Common myeloid progenitor, CD34-positive (primary cell): ENCODE measurements at regions not wholly inside any gene's neighbourhood (a gene's known extent, or its start where the extent isn't known, plus 50 kb on each side); places are given as distances from the start of the nearest gene placed in this dataset.

ENCODE experiments used
- CTCF ChIA-PET: fragments of 350-600 bp; sonication (Branson Sonifier 250); formaldehyde crosslinking; loops from one replicate; lab custom pipeline; 2021; ENCODE audit warnings: antibody characterized with exemption; lab: Charles Lee
- POLR2A ChIA-PET: fragments of 350-600 bp; sonication (Branson Sonifier 250); formaldehyde crosslinking; loops from one replicate; lab custom pipeline; 2021; ENCODE audit warnings: antibody characterized with exemption; lab: Charles Lee
- DNase-seq, 3 donors: peaks; one replicate each; pipeline versions ENCODE4 v3.0.0 to v3.0.0-alpha.2; 2013
- H3K27ac ChIP-seq, 2 experiments: 1 replicate in 1 of 2; 2 replicates in 1 of 2; pipeline ENCODE4 v1.7.0; 2013; ENCODE audit warnings: inconsistent platforms in 2 of 2, low read length in 2 of 2, mild to moderate bottlenecking in 2 of 2, low read depth in 1 of 2, moderate library complexity in 1 of 2; ENCODE audit not compliant: severe bottlenecking in 2 of 2, insufficient read depth in 1 of 2, poor library complexity in 1 of 2
- H3K27me3 ChIP-seq, 5 experiments: replicated peaks in 2 of 5; 1 replicate in 3 of 5; 2 replicates in 2 of 5; pipeline versions ENCODE4 v1.6.1 to v1.7.0; 2013; ENCODE audit warnings: low read length in 4 of 5, mild to moderate bottlenecking in 2 of 5, moderate library complexity in 2 of 5, inconsistent platforms in 1 of 5; ENCODE audit not compliant: insufficient read depth in 5 of 5, control insufficient read depth in 4 of 5
- H3K36me3 ChIP-seq, 4 experiments: 1 replicate in 2 of 4; 2 replicates in 2 of 4; pipeline versions ENCODE4 v1.6.1 to v1.7.0; 2013; ENCODE audit warnings: low read length in 3 of 4, control low read depth in 1 of 4, mild to moderate bottlenecking in 1 of 4; ENCODE audit not compliant: control insufficient read depth in 4 of 4, insufficient read depth in 4 of 4
- H3K4me1 ChIP-seq, 4 experiments: 1 replicate in 3 of 4; 2 replicates in 1 of 4; pipeline versions ENCODE4 v1.6.1 to v1.7.1; 2013; ENCODE audit warnings: low read length in 3 of 4, mild to moderate bottlenecking in 3 of 4, control low read depth in 1 of 4, inconsistent platforms in 1 of 4, moderate library complexity in 1 of 4; ENCODE audit not compliant: control insufficient read depth in 4 of 4, insufficient read depth in 4 of 4; ENCODE audit errors: control extremely low read depth in 1 of 4
- H3K4me3 ChIP-seq, 7 experiments: 1 replicate in 4 of 7; 2 replicates in 3 of 7; pipeline versions ENCODE4 v1.5.1 to v1.7.0; 2013; ENCODE audit warnings: mild to moderate bottlenecking in 7 of 7, low read length in 6 of 7, moderate library complexity in 6 of 7, inconsistent platforms in 2 of 7, low read depth in 2 of 7, control low read depth in 1 of 7; ENCODE audit not compliant: insufficient read depth in 4 of 7, control insufficient read depth in 1 of 7; ENCODE audit errors: extremely low read depth in 1 of 7
- H3K9me3 ChIP-seq, 5 experiments: 1 replicate in 4 of 5; 2 replicates in 1 of 5; pipeline versions ENCODE4 v1.6.1 to v1.7.1; 2013; ENCODE audit warnings: low read length in 4 of 5, mild to moderate bottlenecking in 2 of 5, inconsistent platforms in 1 of 5, low read depth in 1 of 5, moderate library complexity in 1 of 5; ENCODE audit not compliant: control insufficient read depth in 4 of 5, insufficient read depth in 2 of 5; ENCODE audit errors: control extremely low read depth in 1 of 5
- WGBS: methylation state at CpG from one replicate; pipeline ENCODE4 v1.1.5; 2013; ENCODE audit not compliant: insufficient coverage; 5-methylcytosine and 5-hydroxymethylcytosine counted together

DNA sequence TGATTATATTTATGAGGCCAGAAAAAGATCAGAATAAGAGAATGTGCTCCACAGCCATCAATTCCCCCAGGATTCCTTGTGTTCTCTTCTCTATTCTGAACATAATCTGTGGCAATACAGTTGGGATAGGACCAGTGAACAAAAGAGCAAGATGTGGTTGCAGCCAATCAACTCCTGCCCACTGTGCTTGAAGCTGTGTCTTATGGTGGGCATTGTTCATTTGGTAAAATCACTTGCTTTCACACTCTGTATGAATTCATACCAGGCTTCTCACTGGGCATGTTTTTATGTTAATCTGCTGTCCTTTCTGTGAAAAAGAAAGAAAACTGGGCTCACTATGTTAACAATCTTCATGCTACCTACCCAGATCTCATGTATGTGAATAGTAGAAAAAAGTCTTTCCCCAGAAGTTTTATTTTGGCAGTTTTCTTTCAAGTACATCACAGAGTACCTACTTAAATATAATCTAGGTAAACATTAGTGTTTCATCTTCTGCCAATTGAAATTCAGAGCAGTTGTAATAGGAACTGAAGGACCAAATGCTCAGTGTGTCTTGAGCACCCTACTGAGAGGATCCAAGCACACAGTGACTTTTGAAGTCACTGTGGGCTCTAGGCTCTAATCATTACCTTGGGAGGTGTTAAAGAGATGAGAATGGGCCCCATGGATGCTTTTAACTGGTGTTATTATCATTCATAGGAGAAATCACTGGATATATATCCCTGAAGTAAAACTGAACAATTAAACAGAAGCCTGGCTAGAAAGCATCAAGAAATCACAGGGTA, 429.2 kb upstream of the TRAM1L1 start:
- Histone ChIP-seq H3K4me1 (no peaks in the 10 kb centered on the region), H3K36me3 (no peaks in the 10 kb centered on the region), H3K27ac (no peak overlapping the region), H3K27me3 (no peaks in the 10 kb centered on the region), H3K9me3 (peaks cover 0 to 1% (median 0%) of the 10 kb centered on the region in 5 experiments), H3K4me3 (no peak overlapping the region)
- ChIA-PET POLR2A (no interaction called here), CTCF (no interaction called here)
- no peak for DNase-seq

DNA sequence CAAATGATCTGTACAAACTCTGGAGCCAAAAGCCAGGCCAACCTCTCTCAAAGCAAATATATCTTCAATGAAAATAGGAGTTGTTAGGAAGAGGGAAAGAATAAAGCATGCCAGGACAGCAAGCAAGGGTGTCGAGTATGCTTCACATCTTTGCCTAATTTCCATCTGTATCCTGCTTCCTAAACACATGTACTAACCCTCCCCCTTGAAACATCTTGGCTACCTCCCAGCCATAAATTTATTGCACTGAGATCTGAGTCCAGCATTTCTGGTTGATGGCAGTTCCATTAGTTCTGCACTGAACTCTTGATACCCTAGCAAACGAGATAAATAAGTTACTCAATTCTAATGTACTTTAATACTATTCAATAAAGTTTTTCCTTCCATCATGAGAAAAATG, 430.5 kb upstream of the TRAM1L1 start:
- Histone ChIP-seq H3K27me3 (no peaks in the 10 kb centered on the region), H3K4me3 (no peak overlapping the region), H3K36me3 (no peaks in the 10 kb centered on the region), H3K9me3 (peaks cover 0 to 1% (median 0%) of the 10 kb centered on the region in 5 experiments), H3K4me1 (no peaks in the 10 kb centered on the region), H3K27ac (no peak overlapping the region)
- DNase-seq, result no peak
- CTCF ChIA-PET, result no interaction called here
- WGBS, result 33% methylated on average over 1 of the region's 2 CpGs
- POLR2A ChIA-PET, result no interaction called here

DNA sequence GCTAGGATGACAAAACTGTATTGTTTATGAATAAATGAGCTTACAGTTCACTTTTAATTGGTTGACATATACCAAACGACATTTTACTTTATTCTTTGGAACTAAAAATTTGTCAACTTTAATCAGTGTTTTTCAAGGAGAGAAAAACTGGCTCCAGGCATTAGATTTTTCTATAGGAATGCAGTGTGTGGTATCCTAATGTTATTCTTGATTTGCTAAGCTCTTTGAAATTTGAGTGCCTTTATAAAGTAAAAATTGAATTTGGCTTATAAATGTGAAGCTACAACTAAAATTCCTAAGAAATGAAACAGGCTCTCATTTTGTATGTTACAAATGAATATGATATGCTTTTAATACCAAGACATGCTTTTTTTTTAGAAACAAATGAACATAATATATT, 442.2 kb upstream of the TRAM1L1 start:
- Histone ChIP-seq H3K36me3 (no peaks in the 10 kb centered on the region), H3K27ac (no peak overlapping the region), H3K9me3 (no peaks in the 10 kb centered on the region), H3K4me1 (no peaks in the 10 kb centered on the region), H3K27me3 (no peaks in the 10 kb centered on the region), H3K4me3 (no peak overlapping the region)
- ChIA-PET POLR2A (no interaction called here), CTCF (interaction anchor here (0.6 to 1.2 kb wide), 4 partner anchors 9 to 1168 kb away, joined by 3 read pairs; no protein-coding TSS in a partner anchor)
- WGBS, result no CpG with 5 or more reads among the region's 1 CpG
- no peak for DNase-seq

DNA sequence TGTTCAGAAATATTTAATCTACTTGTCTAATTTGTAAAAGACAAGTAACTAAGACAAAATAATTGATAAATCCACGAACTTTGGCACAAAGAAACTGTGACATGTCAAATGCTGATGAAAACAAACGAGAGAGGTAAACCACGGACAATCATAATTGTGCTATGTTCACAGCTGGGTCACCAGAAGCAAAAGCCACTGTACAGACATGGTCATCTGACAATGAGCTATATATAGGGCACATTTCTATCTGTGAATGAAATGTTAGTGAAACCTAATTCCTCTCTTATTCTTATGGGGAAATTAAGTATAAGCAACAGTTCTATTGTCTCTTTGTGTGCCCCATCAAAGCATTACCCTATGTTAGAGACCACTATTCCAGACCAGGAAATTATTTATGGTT, 444.0 kb upstream of the TRAM1L1 start:
- H3K27ac ChIP-seq, result no peak overlapping the region
- no peaks in the 10 kb centered on the region for H3K27me3 ChIP-seq
- no peaks in the 10 kb centered on the region for H3K4me1 ChIP-seq
- WGBS, result 90% methylated on average over 3 of the region's 3 CpGs
- H3K36me3 ChIP-seq, result no peaks in the 10 kb centered on the region
- H3K4me3 ChIP-seq, result no peak overlapping the region
- POLR2A ChIA-PET, result interaction anchor here (0.7 kb wide), 1 partner anchor 199 kb away, joined by 3 read pairs; no protein-coding TSS in a partner anchor
- no peak for DNase-seq
- H3K9me3 ChIP-seq, result no peaks in the 10 kb centered on the region
- CTCF ChIA-PET, result no interaction called here

DNA sequence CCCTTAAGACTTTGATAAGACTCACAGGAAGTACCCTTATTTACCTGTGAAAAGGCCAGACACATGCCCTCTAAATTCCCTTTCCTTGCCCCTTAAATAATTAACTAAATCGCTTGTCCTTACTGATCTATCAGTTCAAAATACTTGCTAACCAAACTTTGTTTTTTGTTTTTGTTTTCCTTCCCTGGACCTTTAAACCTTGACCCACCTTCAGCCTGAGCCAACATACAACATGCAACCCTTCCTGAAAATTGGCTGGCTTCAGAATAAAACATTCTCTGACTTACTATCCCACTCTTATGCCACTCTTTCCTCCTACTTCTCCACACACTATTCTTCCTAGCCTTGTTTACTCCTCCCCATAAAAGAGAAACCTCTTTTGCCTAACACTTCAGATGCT, 448.1 kb upstream of the TRAM1L1 start:
- Histone ChIP-seq H3K27ac (no peak overlapping the region), H3K4me1 (no peaks in the 10 kb centered on the region), H3K4me3 (no peak overlapping the region), H3K36me3 (no peaks in the 10 kb centered on the region), H3K27me3 (no peaks in the 10 kb centered on the region), H3K9me3 (no peaks in the 10 kb centered on the region)
- ChIA-PET CTCF (interaction anchor here (0.8 kb wide), 1 partner anchor 8 kb away, joined by 3 read pairs; no protein-coding TSS in a partner anchor), POLR2A (no interaction called here)
- WGBS, result 100% methylated on average over 1 of the region's 1 CpG
- no peak for DNase-seq

DNA sequence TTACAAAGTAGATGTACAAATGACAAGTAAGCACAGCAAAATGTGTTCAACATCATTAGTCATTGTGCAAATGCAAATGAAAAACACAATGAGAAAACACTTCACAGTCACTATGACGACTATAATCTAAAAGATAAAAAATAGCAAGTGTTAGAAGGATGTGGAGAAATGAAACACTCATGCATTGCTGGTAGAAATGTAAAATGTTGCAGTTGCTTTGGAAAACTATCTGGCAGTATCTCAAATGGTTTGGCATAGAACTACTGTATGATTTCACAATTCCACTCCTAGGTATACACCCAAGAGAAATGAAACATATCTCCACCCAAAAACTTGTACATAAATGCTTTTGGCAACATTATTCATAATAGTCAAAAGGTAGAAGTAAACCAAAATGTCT, 459.7 kb upstream of the TRAM1L1 start:
- no peaks in the 10 kb centered on the region for H3K27me3 ChIP-seq
- ChIA-PET POLR2A (no interaction called here), CTCF (no interaction called here)
- no peaks in the 10 kb centered on the region for H3K9me3 ChIP-seq
- no peaks in the 10 kb centered on the region for H3K36me3 ChIP-seq
- no peak overlapping the region for H3K4me3 ChIP-seq
- H3K4me1 ChIP-seq, result no peaks in the 10 kb centered on the region
- H3K27ac ChIP-seq, result no peak overlapping the region
- no peak for DNase-seq
- no CpG with 5 or more reads among the region's 1 CpG for WGBS

DNA sequence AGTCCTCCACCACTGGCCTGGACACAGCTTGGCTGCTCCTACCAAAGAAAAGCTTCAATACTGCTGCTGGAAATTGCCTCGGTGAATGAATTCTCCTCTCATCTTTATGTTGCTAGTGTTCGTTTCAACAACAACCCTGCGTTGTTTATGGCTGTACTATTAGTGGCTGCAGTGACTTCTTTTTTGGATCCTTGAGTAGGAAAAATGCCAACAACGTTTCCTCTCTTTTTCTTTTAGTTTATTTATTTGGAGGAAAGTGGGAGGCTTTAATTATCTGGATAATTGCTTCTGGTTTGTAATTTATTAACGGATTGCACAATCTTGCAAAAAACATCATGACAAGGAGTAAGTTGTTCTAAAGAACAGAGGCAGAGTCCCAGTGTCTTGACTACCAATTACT, 464.1 kb upstream of the TRAM1L1 start:
- no peaks in the 10 kb centered on the region for H3K36me3 ChIP-seq
- CTCF ChIA-PET, result no interaction called here
- WGBS, result 94% methylated on average over 3 of the region's 5 CpGs

More for the DNA sequence above, 464.1 kb upstream of the TRAM1L1 start:
- Histone ChIP-seq H3K9me3 (no peaks in the 10 kb centered on the region), H3K27ac (no peak overlapping the region), H3K4me3 (no peak overlapping the region), H3K27me3 (no peaks in the 10 kb centered on the region), H3K4me1 (no peaks in the 10 kb centered on the region)
- no peak for DNase-seq
- POLR2A ChIA-PET, result no interaction called here
